C1 segment of cervical spinal cord (tissue), 14 donors: ENCODE measurements at regions not wholly inside any gene's neighbourhood (a gene's known extent, or its start where the extent isn't known, plus 50 kb on each side); places are given as distances from the start of the nearest gene placed in this dataset.
"Not testable (repeated sequence)": the region's sequence is repeated elsewhere in the genome, so short reads cannot be mapped to it uniquely, and the experiment has no call there.

Experiments used
- DNase-seq, 14 donors: peaks; one replicate each; lab custom pipeline; 2025; lab: John Stamatoyannopoulos, UW

DNA sequence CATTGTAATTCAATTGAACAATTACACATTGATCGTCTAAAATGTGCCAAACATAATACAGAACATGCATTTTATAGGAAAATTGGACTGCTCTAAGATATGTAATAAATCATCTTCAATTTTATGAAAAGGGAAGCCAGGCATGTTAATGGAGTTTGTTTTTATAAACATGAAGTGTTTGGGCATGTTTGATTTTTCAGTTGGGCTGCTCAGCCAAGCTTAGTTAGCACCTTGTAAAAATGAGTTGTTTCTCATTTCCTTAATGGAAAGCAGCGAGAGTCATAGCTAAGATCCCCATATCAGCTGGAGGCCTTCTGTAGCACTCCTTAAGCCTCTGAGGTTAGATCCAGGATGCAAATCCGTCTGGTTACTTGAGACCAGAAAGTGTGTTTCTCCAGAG, 422.3 kb downstream of the SPRY2 start:
- no peak for DNase-seq

- no peak for DNase-seq
These were observed 423.3 kb downstream of the SPRY2 start for GRCh38 chr13:79917628-79918027.

- no peak for DNase-seq
These were observed 425.7 kb downstream of the SPRY2 start for GRCh38 chr13:79915114-79915811.

- DNase-seq = no peak
These were observed 427.6 kb downstream of the SPRY2 start for GRCh38 chr13:79913141-79913827.

DNA sequence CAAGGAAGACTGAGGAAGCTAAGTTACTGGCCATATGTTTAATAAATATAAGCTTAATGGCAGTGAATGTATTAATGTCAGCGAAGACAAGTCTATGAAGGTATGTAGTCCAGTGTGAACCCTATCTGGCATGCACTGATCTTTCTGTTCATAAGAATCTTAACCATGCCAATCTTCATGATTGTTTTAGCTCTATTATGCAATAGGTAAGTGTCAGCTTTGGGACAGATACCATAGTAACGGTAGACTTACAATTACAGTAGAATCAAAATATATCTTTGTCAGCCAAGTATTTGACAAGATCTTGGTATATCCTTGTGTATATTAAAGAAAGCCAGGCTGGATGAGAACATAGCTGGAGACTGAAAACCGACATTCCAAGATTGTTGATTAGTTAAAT, 428.5 kb downstream of the SPRY2 start:
- DNase-seq = no peak

DNA sequence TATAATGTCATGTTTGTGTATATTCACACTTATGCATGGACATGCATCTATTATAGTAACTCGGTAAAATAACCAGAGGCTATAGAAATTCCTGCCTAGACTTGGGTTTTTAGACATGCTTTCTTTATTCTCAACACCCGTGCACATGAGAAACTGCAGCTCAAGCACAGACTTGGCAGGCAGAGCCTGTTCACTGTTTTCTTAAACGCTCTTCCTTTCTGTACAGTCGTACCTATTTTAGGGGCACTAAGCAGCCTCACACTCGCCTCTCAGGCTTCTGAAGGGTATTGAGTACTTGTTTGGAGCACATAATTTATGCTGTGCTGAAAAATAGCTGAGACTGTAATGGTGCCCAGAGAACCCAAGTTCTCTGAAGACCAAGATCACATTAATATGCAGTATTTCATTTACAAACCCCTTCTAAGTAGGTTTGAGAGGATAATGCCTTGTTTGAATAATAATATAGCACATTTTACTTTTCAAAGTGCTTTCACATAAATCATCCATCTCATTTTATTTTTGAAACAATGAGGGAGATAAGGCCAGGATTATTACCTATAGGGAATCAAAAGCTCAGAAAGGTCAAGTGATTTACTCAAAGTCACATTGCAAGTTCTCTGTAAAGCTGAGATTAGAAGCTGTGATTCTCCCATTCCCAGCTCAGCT, 429.9 kb downstream of the SPRY2 start:
- DNase-seq = no peak

DNA sequence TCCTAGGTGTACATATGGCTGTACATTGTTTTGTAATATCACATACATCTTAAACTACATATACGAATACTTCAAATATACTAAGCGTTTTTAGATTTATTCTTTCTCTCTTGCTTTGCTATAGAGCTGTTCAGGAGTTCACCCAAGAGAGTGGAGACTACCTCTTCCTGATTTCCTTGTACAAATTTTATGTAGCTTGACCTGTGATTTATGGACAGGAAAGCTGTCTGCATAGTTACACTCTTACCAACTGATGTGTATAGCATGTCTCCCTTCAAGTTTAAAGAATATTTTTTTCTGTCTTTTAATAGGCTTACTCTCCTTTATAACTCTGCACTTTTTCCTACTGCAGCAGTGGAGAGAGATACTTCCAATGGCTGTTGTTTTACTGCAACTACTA, 428.7 kb downstream of the NDFIP2 start:
- DNase-seq = no peak

GRCh38 chr13:79908381-79908780, 427.4 kb downstream of the NDFIP2 start:
- no peak for DNase-seq

DNA sequence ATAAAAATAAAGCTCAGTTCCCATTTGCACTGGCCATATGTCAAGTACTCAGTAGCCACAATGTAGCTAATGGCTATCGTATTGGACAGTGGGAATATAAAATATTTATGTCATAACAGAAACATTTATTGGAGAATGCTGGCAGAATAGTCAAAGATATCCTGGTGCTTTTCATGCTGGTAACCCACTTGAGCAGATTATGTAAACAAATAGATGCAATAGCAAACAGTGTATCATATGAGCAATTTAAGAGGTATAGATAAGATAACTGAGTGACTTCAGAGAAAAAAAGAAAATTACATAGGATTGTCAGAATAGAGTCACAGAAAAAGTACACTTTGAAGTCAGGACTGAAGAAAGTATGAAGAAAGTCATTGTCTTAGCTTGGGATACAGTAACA, 426.6 kb downstream of the NDFIP2 start:
- no peak for DNase-seq

- no peak for DNase-seq
These were observed 425.4 kb downstream of the NDFIP2 start for GRCh38 chr13:79906345-79906744.

- DNase-seq = no peak
These were observed 424.1 kb downstream of the NDFIP2 start for GRCh38 chr13:79905018-79905417.

DNA sequence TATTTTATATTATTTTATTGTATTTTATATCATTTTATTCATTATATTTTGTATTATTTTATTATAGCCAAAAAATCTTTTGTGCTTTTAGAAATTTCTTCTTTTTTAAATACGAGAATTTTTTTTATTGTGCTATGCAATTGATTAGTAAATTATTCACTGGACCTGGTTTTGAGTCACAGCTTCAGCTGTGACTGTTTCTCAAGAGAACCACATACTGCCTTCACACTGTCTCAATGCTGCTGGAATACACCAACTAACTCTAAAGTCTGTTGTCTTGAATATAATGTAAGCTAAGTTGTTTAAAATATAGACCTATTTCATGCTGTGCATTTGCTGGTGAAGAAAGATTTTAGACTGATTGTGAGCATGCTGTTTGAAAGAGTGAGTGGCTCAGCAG, 423.6 kb downstream of the NDFIP2 start:
- DNase-seq = no peak

DNA sequence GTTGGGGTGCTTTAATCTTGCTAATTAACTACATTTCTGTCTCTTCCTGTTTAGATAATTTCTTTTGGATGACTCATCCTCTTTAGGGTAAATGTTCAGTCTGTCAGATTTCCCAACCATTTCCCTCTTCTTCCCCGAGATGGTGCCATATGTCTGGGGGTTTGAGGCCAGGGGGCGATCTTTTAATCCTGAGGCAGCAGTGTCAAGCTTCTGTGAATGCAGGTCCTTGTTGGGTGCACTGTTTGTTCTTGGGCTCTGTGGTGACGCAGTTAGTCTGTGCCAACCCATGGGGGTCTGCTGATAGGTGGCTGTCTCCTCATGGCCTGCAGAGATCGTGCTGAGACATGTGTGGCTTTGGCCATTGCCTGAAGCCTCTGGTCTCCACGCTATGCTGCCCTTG, 420.4 kb downstream of the NDFIP2 start:
- peak in 8 of 14 donors; percentile 3 to 51 (median 18) for DNase-seq

GRCh38 chr13:79900356-79900755, 419.4 kb downstream of the NDFIP2 start:
- DNase-seq = no peak

- no peak for DNase-seq
These were observed 418.0 kb downstream of the NDFIP2 start for GRCh38 chr13:79898996-79899395.

DNA sequence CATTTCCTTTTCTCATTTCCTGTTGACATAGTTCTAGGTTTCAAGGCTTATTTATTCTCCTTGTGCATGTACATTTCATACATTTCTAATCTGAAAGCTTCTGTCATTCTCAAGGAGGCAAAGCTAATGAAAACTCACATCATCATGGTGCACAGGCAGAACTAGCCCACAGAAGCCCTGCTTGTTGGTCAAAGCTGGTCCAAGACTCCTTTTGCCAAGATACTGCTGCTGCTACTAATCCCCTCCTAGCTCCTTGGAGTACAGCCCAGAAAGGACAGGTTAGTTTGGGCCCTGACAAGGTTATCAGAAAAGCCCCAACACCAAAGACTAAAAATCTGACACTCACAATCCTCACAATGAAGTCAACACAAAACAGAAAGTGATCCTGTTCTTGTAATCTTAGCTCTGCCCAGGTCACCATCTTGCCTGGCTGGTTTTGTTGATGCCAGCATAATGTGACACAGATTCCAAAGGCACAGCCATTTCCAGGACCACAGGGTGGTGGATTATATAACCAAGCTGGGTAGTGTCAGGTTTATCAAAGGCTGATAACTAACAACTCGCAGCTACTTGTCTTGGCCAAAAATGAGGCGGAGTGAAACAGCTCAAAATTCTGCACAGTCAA, 417.4 kb downstream of the NDFIP2 start:
- peak in 1 of 14 donors; percentile 80 for DNase-seq

DNA sequence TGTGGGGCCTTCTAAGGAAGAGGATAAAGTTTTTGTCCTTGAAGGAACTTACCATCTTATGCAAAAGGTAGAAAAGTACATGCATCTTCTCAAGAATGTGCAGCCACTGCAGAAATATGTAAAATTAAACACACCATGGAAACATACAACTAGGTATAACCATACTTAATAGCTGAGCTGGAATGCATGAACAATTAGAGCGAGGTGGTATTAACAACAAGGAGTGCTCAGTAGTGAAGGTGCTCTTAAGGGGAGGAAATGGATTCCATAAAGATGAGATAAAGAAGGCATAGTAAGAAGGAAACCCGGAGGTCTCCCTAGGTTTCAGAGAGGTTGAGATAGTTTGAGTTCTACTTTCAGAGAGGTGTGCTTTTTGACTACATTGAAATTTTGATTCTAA, 415.9 kb downstream of the NDFIP2 start:
- DNase-seq = no peak

- no peak for DNase-seq
These were observed 414.5 kb downstream of the NDFIP2 start for GRCh38 chr13:79895416-79895815.

- not testable (repeated sequence) for DNase-seq
These were observed 406.3 kb downstream of the NDFIP2 start for GRCh38 chr13:79887278-79887677.

DNA sequence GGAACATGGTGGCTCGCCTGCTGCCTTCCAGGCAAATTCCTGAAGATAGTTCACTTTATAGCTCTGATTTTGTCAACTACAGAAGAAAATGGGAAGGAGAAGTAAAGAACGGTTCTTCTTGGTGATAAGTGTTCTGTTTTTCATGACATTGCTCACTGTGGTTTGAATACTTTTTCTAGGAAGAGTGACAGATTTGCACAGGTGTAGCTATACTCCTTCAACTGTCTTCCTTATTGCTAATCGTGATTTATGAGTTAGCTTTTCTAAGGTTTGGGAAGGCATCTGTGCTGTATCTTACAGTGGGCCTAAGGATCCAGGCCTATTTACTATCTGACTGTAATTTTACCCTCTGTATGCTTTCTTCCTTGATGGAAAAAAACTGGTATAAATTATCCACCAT, 405.6 kb downstream of the NDFIP2 start:
- DNase-seq = no peak

DNA sequence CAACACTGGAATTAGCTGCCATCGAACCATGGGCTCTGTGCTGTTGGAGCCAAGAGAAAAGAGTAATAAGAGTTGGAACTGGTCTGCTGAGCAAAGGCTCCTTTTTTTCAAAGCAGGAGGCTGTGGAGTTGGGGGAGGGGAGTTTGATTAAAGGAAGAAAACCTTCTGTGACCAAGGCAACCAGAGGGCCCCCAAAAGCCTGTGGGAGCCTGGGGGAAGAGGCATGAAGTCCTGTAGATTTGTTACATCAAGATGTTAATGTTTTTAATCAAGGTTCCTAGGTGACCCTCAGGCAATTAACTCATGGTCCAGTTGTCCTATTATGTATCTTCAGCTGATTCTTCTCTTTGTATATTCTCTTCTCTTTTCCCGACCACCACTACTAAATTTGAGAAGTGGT, 403.9 kb downstream of the NDFIP2 start:
- no peak for DNase-seq

GRCh38 chr13:79883216-79883615, 402.3 kb downstream of the NDFIP2 start:
- DNase-seq = no peak
